ENCODE measurements at regions not wholly inside any gene's neighbourhood (a gene's known extent, or its start where the extent isn't known, plus 50 kb on each side); places are given as distances from the start of the nearest gene placed in this dataset.

DNA sequence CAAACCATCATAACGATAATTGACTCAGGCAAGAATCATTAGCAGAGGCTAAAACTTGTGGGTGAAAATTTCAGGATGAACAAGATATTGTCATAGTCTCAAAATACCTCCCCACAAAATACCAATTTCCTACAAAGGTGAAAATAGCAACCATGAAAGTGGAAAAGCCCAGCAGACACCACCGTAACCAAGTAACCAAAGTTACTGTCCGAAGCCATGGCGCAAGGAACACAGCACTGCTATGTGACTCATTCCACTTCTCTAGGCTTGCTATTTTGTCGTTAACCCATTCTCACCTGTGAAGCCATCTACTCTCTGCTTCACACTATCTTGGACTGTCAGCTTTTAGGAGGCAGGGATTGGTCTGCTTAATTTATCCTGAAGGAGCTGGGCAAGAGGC lies 113.8 kb upstream of the CACUL1 start:
- TF ChIP-seq, protein P1, sequence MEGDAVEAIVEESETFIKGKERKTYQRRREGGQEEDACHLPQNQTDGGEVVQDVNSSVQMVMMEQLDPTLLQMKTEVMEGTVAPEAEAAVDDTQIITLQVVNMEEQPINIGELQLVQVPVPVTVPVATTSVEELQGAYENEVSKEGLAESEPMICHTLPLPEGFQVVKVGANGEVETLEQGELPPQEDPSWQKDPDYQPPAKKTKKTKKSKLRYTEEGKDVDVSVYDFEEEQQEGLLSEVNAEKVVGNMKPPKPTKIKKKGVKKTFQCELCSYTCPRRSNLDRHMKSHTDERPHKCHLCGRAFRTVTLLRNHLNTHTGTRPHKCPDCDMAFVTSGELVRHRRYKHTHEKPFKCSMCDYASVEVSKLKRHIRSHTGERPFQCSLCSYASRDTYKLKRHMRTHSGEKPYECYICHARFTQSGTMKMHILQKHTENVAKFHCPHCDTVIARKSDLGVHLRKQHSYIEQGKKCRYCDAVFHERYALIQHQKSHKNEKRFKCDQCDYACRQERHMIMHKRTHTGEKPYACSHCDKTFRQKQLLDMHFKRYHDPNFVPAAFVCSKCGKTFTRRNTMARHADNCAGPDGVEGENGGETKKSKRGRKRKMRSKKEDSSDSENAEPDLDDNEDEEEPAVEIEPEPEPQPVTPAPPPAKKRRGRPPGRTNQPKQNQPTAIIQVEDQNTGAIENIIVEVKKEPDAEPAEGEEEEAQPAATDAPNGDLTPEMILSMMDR (conservative IDR thresholded peaks at IDR 0.05), result no peak

DNA sequence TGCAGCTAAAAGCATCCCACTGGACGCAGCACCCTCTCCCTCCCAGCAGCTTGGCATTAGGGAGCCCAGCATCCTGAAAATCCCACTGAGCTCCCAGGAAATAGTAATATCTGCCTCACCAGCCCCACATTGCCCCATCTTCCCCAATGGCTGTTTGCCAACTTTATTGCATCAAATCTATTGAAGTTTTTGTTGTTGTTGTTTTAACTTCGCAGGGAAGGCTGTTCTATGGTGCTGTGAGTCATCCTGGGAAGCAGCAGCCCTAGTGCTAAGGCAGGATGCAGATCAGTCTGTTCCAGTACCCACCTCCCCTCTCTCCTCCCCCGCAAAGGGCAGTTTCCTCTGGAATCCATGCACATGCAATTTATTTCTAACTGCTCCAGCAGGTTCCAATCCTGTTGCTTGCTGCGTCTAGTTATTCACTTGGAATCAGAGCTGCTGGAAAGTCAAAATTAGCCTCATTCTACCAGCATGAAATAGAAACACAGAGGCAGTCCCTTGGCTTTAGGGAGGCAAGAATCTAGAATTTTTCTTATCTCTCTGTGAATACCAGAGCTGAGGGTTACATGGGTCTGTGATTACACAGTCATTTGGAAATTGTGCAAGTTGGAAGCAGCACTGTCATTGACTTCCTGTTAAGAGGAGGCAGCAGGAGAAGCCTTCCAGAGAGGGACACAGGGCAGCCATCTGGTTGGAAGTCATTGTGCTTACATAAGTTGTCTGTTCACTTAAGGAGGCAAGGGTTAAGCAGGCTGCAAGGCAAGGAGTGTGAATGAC lies 115.9 kb upstream of the CACUL1 start:
- TF ChIP-seq, protein P1 (conservative IDR thresholded peaks at IDR 0.05), result no peak
- no peak overlapping the region for H3K27ac ChIP-seq

More for the DNA sequence above, 113.8 kb upstream of the CACUL1 start:
- no peak overlapping the region for H3K27ac ChIP-seq

DNA sequence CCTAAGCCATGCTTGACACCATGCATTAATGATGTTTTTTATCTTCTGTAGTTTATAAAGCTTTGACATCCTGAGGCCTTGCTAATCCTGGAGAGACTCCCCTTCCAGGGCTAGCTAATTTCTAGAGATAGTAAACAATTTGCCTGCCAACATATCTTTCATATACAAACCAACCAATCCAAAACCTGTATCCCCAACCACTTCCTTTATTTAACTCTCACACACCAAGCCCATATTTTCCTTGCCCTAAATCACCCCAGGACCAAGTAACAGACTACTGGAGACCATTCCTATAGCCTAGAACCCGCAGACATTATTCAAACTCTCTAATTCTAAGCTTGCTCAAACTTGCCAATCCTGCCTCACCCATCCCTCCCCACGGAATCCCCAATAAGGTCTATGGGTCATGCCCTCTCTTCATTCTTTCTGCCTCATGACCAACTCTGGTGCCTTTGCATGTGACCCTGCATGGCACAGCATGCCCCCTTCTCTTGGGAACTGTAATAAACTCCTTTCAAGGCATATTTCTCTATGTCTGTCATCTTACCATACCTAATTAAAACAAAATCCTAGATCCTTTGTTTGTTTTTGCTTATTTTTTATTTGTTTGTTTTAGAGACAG lies 116.6 kb upstream of the CACUL1 start:
- H3K27ac ChIP-seq, result no peak overlapping the region
- TF ChIP-seq, protein P1 (conservative IDR thresholded peaks at IDR 0.05), result no peak

DNA sequence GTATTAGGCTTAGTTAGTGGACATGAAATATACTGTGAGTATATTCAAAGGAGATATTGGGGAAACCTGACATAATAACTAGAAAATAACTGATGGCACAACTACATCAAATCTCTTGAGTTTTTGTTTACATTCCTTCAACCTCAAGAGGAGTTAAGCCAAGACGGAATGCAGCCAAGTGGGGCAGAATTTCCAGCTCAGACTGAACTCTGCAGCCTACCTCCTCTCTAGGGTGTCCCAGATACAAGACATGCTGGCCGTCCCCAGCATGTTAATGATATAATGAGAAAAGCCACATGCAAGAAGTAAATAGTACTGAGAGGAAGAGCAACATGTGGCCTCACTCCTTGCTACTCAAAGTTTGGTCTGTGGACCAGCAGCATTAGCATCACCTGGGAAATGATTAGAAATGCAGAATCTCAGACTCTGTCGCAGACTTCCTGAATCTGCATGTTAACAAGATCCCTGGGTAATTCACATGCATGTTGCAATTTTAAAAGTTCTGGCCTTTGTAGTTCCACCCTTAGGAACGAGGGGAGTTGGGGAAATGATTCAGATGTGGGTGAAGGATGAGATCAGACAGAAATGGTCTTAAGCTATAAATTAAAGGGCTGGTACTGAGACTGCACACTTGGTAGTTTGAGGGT lies 118.4 kb upstream of the CACUL1 start:
- H3K27ac ChIP-seq, result no peak overlapping the region
- TF ChIP-seq, protein P1 (conservative IDR thresholded peaks at IDR 0.05), result no peak

DNA sequence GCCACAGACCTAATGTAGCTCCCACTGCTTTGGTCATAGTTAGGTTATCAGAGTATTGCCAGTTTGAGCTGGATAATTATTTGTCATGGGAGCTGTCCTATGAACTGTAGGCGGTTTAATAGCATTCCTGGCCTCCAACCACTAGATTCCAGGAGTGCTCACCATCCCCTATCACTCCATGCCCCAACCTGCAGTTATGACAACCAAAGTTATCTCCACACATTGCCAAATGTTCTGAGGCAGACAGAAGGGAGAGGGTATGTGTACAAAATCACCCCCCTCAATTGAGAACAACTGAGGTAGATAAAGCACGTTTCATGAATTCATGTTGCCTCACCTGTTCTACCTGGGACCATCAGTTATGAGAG lies 119.0 kb upstream of the CACUL1 start:
- TF ChIP-seq, protein P1 (conservative IDR thresholded peaks at IDR 0.05), result no peak
- no peak overlapping the region for H3K27ac ChIP-seq

DNA sequence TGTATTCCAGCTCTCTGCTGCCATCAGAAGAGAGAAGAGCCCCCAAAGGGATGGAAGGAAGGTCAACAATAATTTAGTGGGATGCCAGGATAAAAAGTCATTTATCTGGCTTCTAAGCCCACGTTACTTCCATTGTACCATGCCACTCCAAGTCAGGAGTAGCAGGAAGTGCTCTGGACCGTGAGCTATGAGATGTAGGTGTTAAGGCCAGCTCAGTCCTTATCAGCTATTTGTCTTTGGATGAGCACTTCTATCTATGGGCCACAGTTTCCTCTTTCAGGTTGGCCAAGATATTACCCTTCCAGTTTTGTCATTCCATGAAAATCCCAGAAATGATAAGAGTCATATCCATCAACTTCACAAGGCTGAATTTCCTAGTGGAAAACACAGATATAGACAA lies 119.4 kb upstream of the CACUL1 start:
- TF ChIP-seq, protein P1 (conservative IDR thresholded peaks at IDR 0.05), result no peak
- no peak overlapping the region for H3K27ac ChIP-seq

DNA sequence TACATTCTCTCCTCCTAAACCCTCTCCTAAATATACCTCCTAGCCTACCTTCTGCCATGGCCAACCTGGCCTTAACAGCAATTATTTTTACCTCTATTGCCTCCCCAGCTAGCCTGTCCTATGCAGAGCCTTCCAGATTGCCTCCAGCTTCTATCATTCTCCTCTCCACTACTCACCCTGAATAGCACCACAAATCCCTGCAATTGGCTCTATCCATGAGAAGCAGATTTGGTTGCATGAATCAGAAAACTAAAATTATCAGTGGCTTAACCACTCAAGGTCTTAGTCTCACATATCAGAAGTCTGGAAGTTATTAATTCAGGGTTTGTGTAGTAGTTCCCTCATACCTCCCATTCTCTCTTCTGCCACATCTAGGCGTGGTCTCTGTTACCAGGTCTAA lies 120.3 kb upstream of the CACUL1 start:
- H3K27ac ChIP-seq, result no peak overlapping the region
- TF ChIP-seq, protein P1 (conservative IDR thresholded peaks at IDR 0.05), result no peak

Measured in VCaP (cell line).